ENCODE measurements at regions not wholly inside any gene's neighbourhood (a gene's known extent, or its start where the extent isn't known, plus 50 kb on each side); places are given as distances from the start of the nearest gene placed in this dataset.

- no peak for TF ChIP-seq POLR2A (IDR thresholded peaks at IDR 0.05)
- no peak for TF ChIP-seq CTCF (IDR thresholded peaks at IDR 0.05)
These were observed 1401.9 kb downstream of the CDH11 start for GRCh38 chr16:63719926-63720325.

All from uterus (tissue), 2 donors.